Activated T-cell treated with anti-CD3 and anti-CD28 coated beads, Interleukin-2, amount 50 U/mL, for 1 hour (primary cell): ENCODE measurements at regions not wholly inside any gene's neighbourhood (a gene's known extent, or its start where the extent isn't known, plus 50 kb on each side); places are given as distances from the start of the nearest gene placed in this dataset.
"Not testable (repeated sequence)": the region's sequence is repeated elsewhere in the genome, so short reads cannot be mapped to it uniquely, and the experiment has no call there.

Experiments used
- DNase-seq: peaks from one replicate; pipeline ENCODE4 v3.0.0-alpha.2; 2020

- peak; percentile 63 for DNase-seq
Observed at GRCh38 chr2:393711-394696, 106.1 kb upstream of the ALKAL2 start.

GRCh38 chr2:392926-393280, 105.0 kb upstream of the ALKAL2 start:
- no peak for DNase-seq

GRCh38 chr2:392181-392925, 104.5 kb upstream of the ALKAL2 start:
- no peak for DNase-seq

- DNase-seq: no peak
Observed at GRCh38 chr2:391696-392095, 103.8 kb upstream of the ALKAL2 start.

- DNase-seq: no peak
Observed at GRCh38 chr2:390959-391358, 103.1 kb upstream of the ALKAL2 start.

- DNase-seq: not testable (repeated sequence)
Observed at GRCh38 chr2:389985-390384, 102.1 kb upstream of the ALKAL2 start.

- not testable (repeated sequence) for DNase-seq
Observed at GRCh38 chr2:388752-389151, 100.9 kb upstream of the ALKAL2 start.

GRCh38 chr2:387980-388421, 100.1 kb upstream of the ALKAL2 start:
- DNase-seq: no peak

GRCh38 chr2:386406-387103, 98.7 kb upstream of the ALKAL2 start:
- DNase-seq: no peak

- DNase-seq: no peak
Observed at GRCh38 chr2:385785-386184, 97.9 kb upstream of the ALKAL2 start.

GRCh38 chr2:385061-385460, 97.2 kb upstream of the ALKAL2 start:
- no peak for DNase-seq

GRCh38 chr2:383888-384287, 96.0 kb upstream of the ALKAL2 start:
- DNase-seq: no peak

- no peak for DNase-seq
Observed at GRCh38 chr2:383178-383577, 95.3 kb upstream of the ALKAL2 start.

GRCh38 chr2:382728-383022, 94.8 kb upstream of the ALKAL2 start:
- DNase-seq: no peak

GRCh38 chr2:381941-382727, 94.2 kb upstream of the ALKAL2 start:
- no peak for DNase-seq

- DNase-seq: no peak
Observed at GRCh38 chr2:381181-381580, 93.3 kb upstream of the ALKAL2 start.

GRCh38 chr2:380772-381171, 92.9 kb upstream of the ALKAL2 start:
- no peak for DNase-seq

- no peak for DNase-seq
Observed at GRCh38 chr2:380221-380620, 92.3 kb upstream of the ALKAL2 start.

- DNase-seq: no peak
Observed at GRCh38 chr2:379778-380177, 91.9 kb upstream of the ALKAL2 start.

- DNase-seq: no peak
Observed at GRCh38 chr2:378364-378763, 90.5 kb upstream of the ALKAL2 start.

- DNase-seq: no peak
Observed at GRCh38 chr2:377414-377813, 89.5 kb upstream of the ALKAL2 start.

GRCh38 chr2:375956-376307, 88.0 kb upstream of the ALKAL2 start:
- no peak for DNase-seq
